Neural cell (in vitro differentiated cells): ENCODE measurements at regions not wholly inside any gene's neighbourhood (a gene's known extent, or its start where the extent isn't known, plus 50 kb on each side); places are given as distances from the start of the nearest gene placed in this dataset.

Experiments used
- H2AFZ ChIP-seq: fragments of 200-600, 300-800 bp; sonication (generic), shearing (Covaris generic); 2 replicates; pipeline ENCODE4 v1.6.0; 2014; ENCODE audit warnings: low read depth, mild to moderate bottlenecking, antibody characterized with exemption, low read length, moderate library complexity
- H3F3A ChIP-seq: fragments of 200-600 bp; shearing (Covaris generic); 2 replicates; pipeline ENCODE4 v1.6.1; 2016; ENCODE audit warnings: mild to moderate bottlenecking, moderate library complexity, mixed read lengths, antibody characterized with exemption, low read length; ENCODE audit not compliant: insufficient read depth, poor library complexity, severe bottlenecking
- H3K27ac ChIP-seq: fragments of 200-600, 300-800 bp; sonication (generic), shearing (Covaris generic); 2 replicates; pipeline ENCODE4 v1.5.1; 2014; ENCODE audit warnings: mild to moderate bottlenecking, low read length, moderate library complexity
- H3K27me3 ChIP-seq: fragments of 300-800, 200-600 bp; sonication (generic), shearing (Covaris generic); 2 replicates; pipeline ENCODE4 v1.6.0; 2014; ENCODE audit warnings: mild to moderate bottlenecking, low read depth, low read length, moderate library complexity; ENCODE audit not compliant: insufficient read depth
- H3K36me3 ChIP-seq: fragments of 300-800, 200-600 bp; sonication (generic), shearing (Covaris generic); 2 replicates; pipeline ENCODE4 v1.5.1; 2014; ENCODE audit warnings: mild to moderate bottlenecking, antibody characterized with exemption, low read length, moderate library complexity; ENCODE audit not compliant: insufficient read depth
- H3K4me2 ChIP-seq: fragments of 300-800, 200-600 bp; sonication (generic), shearing (Covaris generic); 2 replicates; pipeline ENCODE4 v1.6.0; 2014; ENCODE audit warnings: mild to moderate bottlenecking, low read length
- H3K4me3 ChIP-seq: fragments of 300-800, 200-600 bp; sonication (generic), shearing (Covaris generic); 2 replicates; pipeline ENCODE4 v1.5.1; 2014; ENCODE audit warnings: mild to moderate bottlenecking, low read length, moderate library complexity
- H3K79me2 ChIP-seq: fragments of 200-600 bp; shearing (Covaris generic); replicated peaks from 2 replicates; pipeline ENCODE4 v1.6.0; 2014; ENCODE audit warnings: mild to moderate bottlenecking, low read length, moderate library complexity; ENCODE audit not compliant: insufficient read depth
- H3K9ac ChIP-seq: fragments of 300-800, 200-600 bp; sonication (generic), shearing (Covaris generic); 2 replicates; pipeline ENCODE4 v1.6.1; 2016; ENCODE audit warnings: mild to moderate bottlenecking, low read length, mixed read lengths
- H3K9me2 ChIP-seq: fragments of 200-600 bp; shearing (Covaris generic); 2 replicates; pipeline ENCODE4 v1.6.1; 2016; ENCODE audit warnings: mild to moderate bottlenecking, low read length, mixed read lengths; ENCODE audit not compliant: insufficient read depth
- H3K9me3 ChIP-seq: fragments of 200-600, 300-800 bp; sonication (generic), shearing (Covaris generic); 2 replicates; pipeline ENCODE4 v1.6.1; 2016; ENCODE audit warnings: mild to moderate bottlenecking, mixed run types, low read length, moderate library complexity, mixed read lengths
- H4K20me1 ChIP-seq: fragments of 200-600 bp; shearing (Covaris generic); 2 replicates; pipeline ENCODE4 v1.6.1; 2016; ENCODE audit warnings: mild to moderate bottlenecking, mixed run types; ENCODE audit not compliant: insufficient read depth
- EP300 ChIP-seq: fragments of 450-650 bp; conservative IDR thresholded peaks from 2 replicates; pipeline ENCODE4 v1.6.1; 2014; ENCODE audit warnings: antibody characterized with exemption, mild to moderate bottlenecking, moderate library complexity; ENCODE audit not compliant: poor library complexity, severe bottlenecking
- EZH2 ChIP-seq: fragments of 200-600, 300-800 bp; shearing (Covaris generic), sonication (generic); IDR thresholded peaks from 2 replicates; pipeline ENCODE4 v1.6.1; 2014; ENCODE audit warnings: antibody characterized with exemption, low read length, borderline replicate concordance, mild to moderate bottlenecking; ENCODE audit not compliant: insufficient read depth, poor library complexity, severe bottlenecking
- MXI1 ChIP-seq: fragments of 450-650 bp; conservative IDR thresholded peaks from 2 replicates; pipeline ENCODE4 v1.6.1; 2014; ENCODE audit warnings: antibody characterized with exemption, mild to moderate bottlenecking; ENCODE audit not compliant: poor library complexity, severe bottlenecking
- POLR2AphosphoS5 ChIP-seq: IDR thresholded peaks from 2 replicates; pipeline ENCODE4 v1.6.1; 2012
- RAD21 ChIP-seq: fragments of 450-650 bp; conservative IDR thresholded peaks from 2 replicates; pipeline ENCODE4 v1.6.1; 2014; ENCODE audit warnings: antibody characterized with exemption, mild to moderate bottlenecking, moderate library complexity
- SMC3 ChIP-seq: fragments of 450-650 bp; conservative IDR thresholded peaks from 2 replicates; pipeline ENCODE4 v1.6.1; 2014; ENCODE audit warnings: antibody characterized with exemption, mild to moderate bottlenecking, moderate library complexity; ENCODE audit not compliant: poor library complexity
- TAF1 ChIP-seq: IDR thresholded peaks from 2 replicates; pipeline ENCODE4 v1.6.1; 2012; ENCODE audit warnings: low read depth
- TF ChIP-seq, protein P1 (sequence below): fragments of 450-650 bp; IDR thresholded peaks from 2 replicates; pipeline ENCODE4 v1.5.1; 2014; ENCODE audit warnings: antibody characterized with exemption, mild to moderate bottlenecking, moderate library complexity; ENCODE audit not compliant: poor library complexity, severe bottlenecking
- TF ChIP-seq, protein P2 (sequence below): IDR thresholded peaks from 2 replicates; pipeline ENCODE4 v1.6.1; 2012; ENCODE audit warnings: borderline replicate concordance

DNA sequence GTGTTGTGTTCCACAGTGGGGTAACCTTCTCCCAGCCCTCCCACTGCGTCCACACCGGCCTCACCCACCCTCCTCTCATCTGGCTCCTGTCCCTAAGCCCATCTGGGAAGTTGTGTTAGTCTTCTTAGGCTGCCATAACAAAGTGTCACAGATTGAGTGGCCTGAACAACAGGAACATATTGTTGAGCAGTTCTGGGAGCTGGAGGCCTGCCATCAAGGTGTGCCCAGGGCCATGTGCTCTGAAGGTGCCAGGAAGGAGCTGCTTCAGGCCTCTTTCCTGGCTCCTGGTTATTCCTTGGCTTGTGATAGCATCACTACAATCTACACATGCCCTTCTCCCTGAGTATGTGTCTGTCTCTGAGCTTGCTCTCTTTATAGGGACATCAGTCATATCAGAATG is 327.6 kb upstream of the COBL start:
- TF ChIP-seq, protein P1, sequence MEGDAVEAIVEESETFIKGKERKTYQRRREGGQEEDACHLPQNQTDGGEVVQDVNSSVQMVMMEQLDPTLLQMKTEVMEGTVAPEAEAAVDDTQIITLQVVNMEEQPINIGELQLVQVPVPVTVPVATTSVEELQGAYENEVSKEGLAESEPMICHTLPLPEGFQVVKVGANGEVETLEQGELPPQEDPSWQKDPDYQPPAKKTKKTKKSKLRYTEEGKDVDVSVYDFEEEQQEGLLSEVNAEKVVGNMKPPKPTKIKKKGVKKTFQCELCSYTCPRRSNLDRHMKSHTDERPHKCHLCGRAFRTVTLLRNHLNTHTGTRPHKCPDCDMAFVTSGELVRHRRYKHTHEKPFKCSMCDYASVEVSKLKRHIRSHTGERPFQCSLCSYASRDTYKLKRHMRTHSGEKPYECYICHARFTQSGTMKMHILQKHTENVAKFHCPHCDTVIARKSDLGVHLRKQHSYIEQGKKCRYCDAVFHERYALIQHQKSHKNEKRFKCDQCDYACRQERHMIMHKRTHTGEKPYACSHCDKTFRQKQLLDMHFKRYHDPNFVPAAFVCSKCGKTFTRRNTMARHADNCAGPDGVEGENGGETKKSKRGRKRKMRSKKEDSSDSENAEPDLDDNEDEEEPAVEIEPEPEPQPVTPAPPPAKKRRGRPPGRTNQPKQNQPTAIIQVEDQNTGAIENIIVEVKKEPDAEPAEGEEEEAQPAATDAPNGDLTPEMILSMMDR = no peak
- TF ChIP-seq SMC3 = no peak
- no peak for TF ChIP-seq POLR2AphosphoS5
- TF ChIP-seq TAF1 = no peak
- TF ChIP-seq MXI1 = no peak
- TF ChIP-seq EP300 = no peak
- TF ChIP-seq, protein P2, sequence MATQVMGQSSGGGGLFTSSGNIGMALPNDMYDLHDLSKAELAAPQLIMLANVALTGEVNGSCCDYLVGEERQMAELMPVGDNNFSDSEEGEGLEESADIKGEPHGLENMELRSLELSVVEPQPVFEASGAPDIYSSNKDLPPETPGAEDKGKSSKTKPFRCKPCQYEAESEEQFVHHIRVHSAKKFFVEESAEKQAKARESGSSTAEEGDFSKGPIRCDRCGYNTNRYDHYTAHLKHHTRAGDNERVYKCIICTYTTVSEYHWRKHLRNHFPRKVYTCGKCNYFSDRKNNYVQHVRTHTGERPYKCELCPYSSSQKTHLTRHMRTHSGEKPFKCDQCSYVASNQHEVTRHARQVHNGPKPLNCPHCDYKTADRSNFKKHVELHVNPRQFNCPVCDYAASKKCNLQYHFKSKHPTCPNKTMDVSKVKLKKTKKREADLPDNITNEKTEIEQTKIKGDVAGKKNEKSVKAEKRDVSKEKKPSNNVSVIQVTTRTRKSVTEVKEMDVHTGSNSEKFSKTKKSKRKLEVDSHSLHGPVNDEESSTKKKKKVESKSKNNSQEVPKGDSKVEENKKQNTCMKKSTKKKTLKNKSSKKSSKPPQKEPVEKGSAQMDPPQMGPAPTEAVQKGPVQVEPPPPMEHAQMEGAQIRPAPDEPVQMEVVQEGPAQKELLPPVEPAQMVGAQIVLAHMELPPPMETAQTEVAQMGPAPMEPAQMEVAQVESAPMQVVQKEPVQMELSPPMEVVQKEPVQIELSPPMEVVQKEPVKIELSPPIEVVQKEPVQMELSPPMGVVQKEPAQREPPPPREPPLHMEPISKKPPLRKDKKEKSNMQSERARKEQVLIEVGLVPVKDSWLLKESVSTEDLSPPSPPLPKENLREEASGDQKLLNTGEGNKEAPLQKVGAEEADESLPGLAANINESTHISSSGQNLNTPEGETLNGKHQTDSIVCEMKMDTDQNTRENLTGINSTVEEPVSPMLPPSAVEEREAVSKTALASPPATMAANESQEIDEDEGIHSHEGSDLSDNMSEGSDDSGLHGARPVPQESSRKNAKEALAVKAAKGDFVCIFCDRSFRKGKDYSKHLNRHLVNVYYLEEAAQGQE = no peak
- no peak for TF ChIP-seq RAD21
- TF ChIP-seq EZH2 = no peak
- no peaks in the 10 kb centered on the region for H4K20me1 ChIP-seq
- no peak overlapping the region for H2AFZ ChIP-seq
- H3K27me3 ChIP-seq = no peaks in the 10 kb centered on the region
- H3K9me3 ChIP-seq = no peaks in the 10 kb centered on the region
- H3K36me3 ChIP-seq = no peaks in the 10 kb centered on the region
- H3K9ac ChIP-seq = no peak overlapping the region
- H3K9me2 ChIP-seq = no peaks in the 10 kb centered on the region
- H3K27ac ChIP-seq = no peak overlapping the region
- H3F3A ChIP-seq = no peaks in the 10 kb centered on the region
- H3K4me2 ChIP-seq = no peak overlapping the region
- no peaks in the 10 kb centered on the region for H3K79me2 ChIP-seq
- no peak overlapping the region for H3K4me3 ChIP-seq

DNA sequence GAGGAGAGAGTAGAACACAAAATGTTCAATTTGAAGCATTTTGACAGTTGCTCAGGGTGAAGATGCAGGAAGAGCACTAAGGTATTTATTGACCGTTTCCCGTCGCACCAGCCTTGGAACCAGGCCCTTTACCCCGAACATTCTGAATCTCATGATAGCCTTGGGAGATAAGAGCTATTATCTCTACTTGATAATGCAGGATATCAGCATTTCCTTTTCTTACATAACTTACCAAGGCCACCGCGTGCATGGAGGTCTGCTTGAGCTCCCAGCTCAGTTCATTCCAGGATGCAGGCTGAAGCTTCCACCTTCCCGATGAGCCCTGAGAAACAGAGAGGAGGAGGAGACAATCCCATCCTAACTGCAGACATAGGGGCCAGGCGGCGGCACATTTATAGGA is 324.2 kb upstream of the COBL start:
- H3K4me3 ChIP-seq = no peak overlapping the region
- no peak overlapping the region for H3K4me2 ChIP-seq
- TF ChIP-seq TAF1 (no peak), MXI1 (no peak), POLR2AphosphoS5 (no peak), RAD21 (no peak), EZH2 (no peak), SMC3 (no peak), EP300 (no peak)
- TF ChIP-seq, protein P1 = no peak
- TF ChIP-seq, protein P2 = no peak
- no peaks in the 10 kb centered on the region for H3F3A ChIP-seq
- no peaks in the 10 kb centered on the region for H3K27me3 ChIP-seq
- no peaks in the 10 kb centered on the region for H3K79me2 ChIP-seq
- H2AFZ ChIP-seq = no peak overlapping the region
- no peaks in the 10 kb centered on the region for H3K9me3 ChIP-seq
- H3K27ac ChIP-seq = no peak overlapping the region
- H4K20me1 ChIP-seq = no peaks in the 10 kb centered on the region
- no peak overlapping the region for H3K9ac ChIP-seq
- no peaks in the 10 kb centered on the region for H3K9me2 ChIP-seq
- H3K36me3 ChIP-seq = no peaks in the 10 kb centered on the region
